HG02885 (cell line): ENCODE measurements at regions not wholly inside any gene's neighbourhood (a gene's known extent, or its start where the extent isn't known, plus 50 kb on each side); places are given as distances from the start of the nearest gene placed in this dataset.

Experiments used
- ATAC-seq: cut with Tn5 transposase; IDR thresholded peaks from one replicate; pipeline ENCODE4 v1.9.1; 2021; ENCODE audit warnings: mild to moderate bottlenecking; ENCODE audit not compliant: unreplicated experiment, poor library complexity

GRCh38 chr4:89604951-89605350 lies 232.0 kb downstream of the SNCA start:
- no peak for ATAC-seq

GRCh38 chr4:89599026-89599425 lies 237.9 kb downstream of the SNCA start:
- ATAC-seq, result no peak

- ATAC-seq, result peak; percentile 49
These were observed 238.4 kb downstream of the SNCA start for GRCh38 chr4:89598602-89599001.

- no peak for ATAC-seq
These were observed 241.7 kb downstream of the SNCA start for GRCh38 chr4:89595125-89595789.

GRCh38 chr4:89590128-89590527 lies 246.8 kb downstream of the SNCA start:
- no peak for ATAC-seq

GRCh38 chr4:89588421-89588820 lies 248.5 kb downstream of the SNCA start:
- ATAC-seq, result no peak

- ATAC-seq, result no peak
These were observed 249.6 kb downstream of the SNCA start for GRCh38 chr4:89587364-89587763.

- ATAC-seq, result no peak
These were observed 250.1 kb downstream of the SNCA start for GRCh38 chr4:89586864-89587263.

- no peak for ATAC-seq
These were observed 250.6 kb downstream of the SNCA start for GRCh38 chr4:89586318-89586717.

- ATAC-seq, result no peak
These were observed 254.0 kb downstream of the SNCA start for GRCh38 chr4:89582756-89583505.

GRCh38 chr4:89579771-89580170 lies 257.2 kb downstream of the SNCA start:
- no peak for ATAC-seq

- ATAC-seq, result no peak
These were observed 260.7 kb downstream of the SNCA start for GRCh38 chr4:89576246-89576645.

- ATAC-seq, result no peak
These were observed 261.1 kb downstream of the SNCA start for GRCh38 chr4:89575840-89576239.

GRCh38 chr4:89574176-89574575 lies 262.8 kb downstream of the SNCA start:
- ATAC-seq, result no peak

- no peak for ATAC-seq
These were observed 263.3 kb downstream of the SNCA start for GRCh38 chr4:89573656-89574055.

- no peak for ATAC-seq
These were observed 264.6 kb downstream of the SNCA start for GRCh38 chr4:89572224-89572858.

GRCh38 chr4:89570931-89571330 lies 263.3 kb upstream of the GPRIN3 start:
- no peak for ATAC-seq

GRCh38 chr4:89567936-89568335 lies 260.3 kb upstream of the GPRIN3 start:
- ATAC-seq, result no peak

- no peak for ATAC-seq
These were observed 255.8 kb upstream of the GPRIN3 start for GRCh38 chr4:89563431-89563830.

GRCh38 chr4:89562746-89563145 lies 255.1 kb upstream of the GPRIN3 start:
- no peak for ATAC-seq

- ATAC-seq, result no peak
These were observed 253.4 kb upstream of the GPRIN3 start for GRCh38 chr4:89561048-89561447.
